Hippocampal formation (tissue), 2 donors: ENCODE measurements at regions not wholly inside any gene's neighbourhood (a gene's known extent, or its start where the extent isn't known, plus 50 kb on each side); places are given as distances from the start of the nearest gene placed in this dataset.
A peak's percentile ranks its signal among the peaks of the same experiment; 100 is the strongest.

Experiments used
- DNase-seq, 2 donors: peaks; one replicate each; lab custom pipeline; 2025; lab: John Stamatoyannopoulos, UW

GRCh38 chr1:99163671-99164070, 100.6 kb upstream of the PLPPR4 start:
- DNase-seq: no peak

GRCh38 chr1:99170516-99170915, 93.8 kb upstream of the PLPPR4 start:
- DNase-seq: no peak

- no peak for DNase-seq
Measured at GRCh38 chr1:99171184-99171813, 93.0 kb upstream of the PLPPR4 start.

- DNase-seq: peak in 1 of 2 donors; percentile 52
Measured at GRCh38 chr1:99173282-99173681, 91.0 kb upstream of the PLPPR4 start.

- no peak for DNase-seq
Measured at GRCh38 chr1:99173900-99174299, 90.4 kb upstream of the PLPPR4 start.

- no peak for DNase-seq
Measured at GRCh38 chr1:99176753-99177152, 87.5 kb upstream of the PLPPR4 start.

GRCh38 chr1:99177465-99177864, 86.8 kb upstream of the PLPPR4 start:
- DNase-seq: no peak

- DNase-seq: peak; percentile 64 to 85
Measured at GRCh38 chr1:99180343-99180808, 83.9 kb upstream of the PLPPR4 start.

- no peak for DNase-seq
Measured at GRCh38 chr1:99180915-99181314, 83.4 kb upstream of the PLPPR4 start.

- DNase-seq: no peak
Measured at GRCh38 chr1:99181892-99182291, 82.4 kb upstream of the PLPPR4 start.

- no peak for DNase-seq
Measured at GRCh38 chr1:99185196-99185595, 79.1 kb upstream of the PLPPR4 start.

GRCh38 chr1:99193431-99193830, 70.9 kb upstream of the PLPPR4 start:
- DNase-seq: no peak

GRCh38 chr1:99198393-99198792, 65.9 kb upstream of the PLPPR4 start:
- no peak for DNase-seq

GRCh38 chr1:99207216-99207615, 57.1 kb upstream of the PLPPR4 start:
- DNase-seq: no peak
